ENCODE measurements at regions not wholly inside any gene's neighbourhood (a gene's known extent, or its start where the extent isn't known, plus 50 kb on each side); places are given as distances from the start of the nearest gene placed in this dataset.

- TF ChIP-seq, protein P1, sequence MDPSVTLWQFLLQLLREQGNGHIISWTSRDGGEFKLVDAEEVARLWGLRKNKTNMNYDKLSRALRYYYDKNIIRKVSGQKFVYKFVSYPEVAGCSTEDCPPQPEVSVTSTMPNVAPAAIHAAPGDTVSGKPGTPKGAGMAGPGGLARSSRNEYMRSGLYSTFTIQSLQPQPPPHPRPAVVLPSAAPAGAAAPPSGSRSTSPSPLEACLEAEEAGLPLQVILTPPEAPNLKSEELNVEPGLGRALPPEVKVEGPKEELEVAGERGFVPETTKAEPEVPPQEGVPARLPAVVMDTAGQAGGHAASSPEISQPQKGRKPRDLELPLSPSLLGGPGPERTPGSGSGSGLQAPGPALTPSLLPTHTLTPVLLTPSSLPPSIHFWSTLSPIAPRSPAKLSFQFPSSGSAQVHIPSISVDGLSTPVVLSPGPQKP (IDR thresholded peaks at IDR 0.05; ENCODE audit: borderline replicate concordance, low read depth, low read length): no peak
- no peak for TF ChIP-seq RFX5 (IDR thresholded peaks at IDR 0.05; ENCODE audit: low read depth, low read length)
- no peak for TF ChIP-seq POLR2A (IDR thresholded peaks at IDR 0.05; ENCODE audit: low read depth, low read length)
- no peak for TF ChIP-seq RAD21 (IDR thresholded peaks at IDR 0.05; ENCODE audit: low read length)
- TF ChIP-seq MAFK (IDR thresholded peaks at IDR 0.05; ENCODE audit: low read depth, low read length): no peak
- TF ChIP-seq SMC3 (IDR thresholded peaks at IDR 0.05; ENCODE audit: low read depth, low read length): no peak
- no peak for TF ChIP-seq MAZ (IDR thresholded peaks at IDR 0.05; ENCODE audit: borderline replicate concordance, low read depth, low read length)
- TF ChIP-seq, protein P2, sequence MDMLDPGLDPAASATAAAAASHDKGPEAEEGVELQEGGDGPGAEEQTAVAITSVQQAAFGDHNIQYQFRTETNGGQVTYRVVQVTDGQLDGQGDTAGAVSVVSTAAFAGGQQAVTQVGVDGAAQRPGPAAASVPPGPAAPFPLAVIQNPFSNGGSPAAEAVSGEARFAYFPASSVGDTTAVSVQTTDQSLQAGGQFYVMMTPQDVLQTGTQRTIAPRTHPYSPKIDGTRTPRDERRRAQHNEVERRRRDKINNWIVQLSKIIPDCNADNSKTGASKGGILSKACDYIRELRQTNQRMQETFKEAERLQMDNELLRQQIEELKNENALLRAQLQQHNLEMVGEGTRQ (IDR thresholded peaks at IDR 0.05; ENCODE audit: low read depth, low read length): no peak
- no peak for TF ChIP-seq NFE2L2 (IDR thresholded peaks at IDR 0.05; ENCODE audit: low read depth, low read length)
- TF ChIP-seq FOS (IDR thresholded peaks at IDR 0.05; ENCODE audit: low read depth, low read length): no peak
- no peak for TF ChIP-seq CEBPB (IDR thresholded peaks at IDR 0.05; ENCODE audit: low read depth, low read length)
- TF ChIP-seq MXI1 (IDR thresholded peaks at IDR 0.05; ENCODE audit: borderline replicate concordance, low read depth, low read length): no peak
- TF ChIP-seq, protein P3, sequence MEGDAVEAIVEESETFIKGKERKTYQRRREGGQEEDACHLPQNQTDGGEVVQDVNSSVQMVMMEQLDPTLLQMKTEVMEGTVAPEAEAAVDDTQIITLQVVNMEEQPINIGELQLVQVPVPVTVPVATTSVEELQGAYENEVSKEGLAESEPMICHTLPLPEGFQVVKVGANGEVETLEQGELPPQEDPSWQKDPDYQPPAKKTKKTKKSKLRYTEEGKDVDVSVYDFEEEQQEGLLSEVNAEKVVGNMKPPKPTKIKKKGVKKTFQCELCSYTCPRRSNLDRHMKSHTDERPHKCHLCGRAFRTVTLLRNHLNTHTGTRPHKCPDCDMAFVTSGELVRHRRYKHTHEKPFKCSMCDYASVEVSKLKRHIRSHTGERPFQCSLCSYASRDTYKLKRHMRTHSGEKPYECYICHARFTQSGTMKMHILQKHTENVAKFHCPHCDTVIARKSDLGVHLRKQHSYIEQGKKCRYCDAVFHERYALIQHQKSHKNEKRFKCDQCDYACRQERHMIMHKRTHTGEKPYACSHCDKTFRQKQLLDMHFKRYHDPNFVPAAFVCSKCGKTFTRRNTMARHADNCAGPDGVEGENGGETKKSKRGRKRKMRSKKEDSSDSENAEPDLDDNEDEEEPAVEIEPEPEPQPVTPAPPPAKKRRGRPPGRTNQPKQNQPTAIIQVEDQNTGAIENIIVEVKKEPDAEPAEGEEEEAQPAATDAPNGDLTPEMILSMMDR (conservative IDR thresholded peaks at IDR 0.05; ENCODE audit: low read depth, low read length): no peak
- Histone ChIP-seq H3K18ac (ENCODE audit: low read depth, low read length) (no peak overlapping the region), H3K56ac (ENCODE audit: extremely low read depth, insufficient read depth, low read length) (no peak overlapping the region), H3K27me3 (ENCODE audit: control insufficient read depth, insufficient read depth, low read length) (no peaks in the 10 kb centered on the region), H2BK20ac (ENCODE audit: low read depth, low read length) (no peak overlapping the region), H3K9me1 (ENCODE audit: insufficient read depth, low read length) (no peaks in the 10 kb centered on the region), H3K9me3 (ENCODE audit: control insufficient read depth, insufficient read depth, low read length) (no peaks in the 10 kb centered on the region), H2BK120ac (ENCODE audit: low read depth, low read length) (no peak overlapping the region), H3K79me1 (ENCODE audit: low read depth in 1 of 2, low read length in 2 of 2) (no peaks in the 10 kb centered on the region), H3K23ac (ENCODE audit: low read depth, low read length) (no peak overlapping the region), H2BK15ac (ENCODE audit: low read depth, low read length) (no peak overlapping the region), H4K5ac (ENCODE audit: low read depth, low read length) (no peak overlapping the region), H2AFZ (replicated peaks; ENCODE audit: low read length, poor library complexity) (no peak overlapping the region), H3K4me3 (ENCODE audit: insufficient read depth, low read depth, low read length) (no peak overlapping the region), H4K8ac (ENCODE audit: low read depth in 2 of 2, low read length in 2 of 2) (no peak overlapping the region), H2BK5ac (ENCODE audit: low read depth, low read length, poor library complexity, severe bottlenecking) (no peak overlapping the region), H2AK5ac (ENCODE audit: low read depth, low read length) (no peak overlapping the region), H3K4me1 (ENCODE audit: control insufficient read depth, insufficient read depth, low read length) (no peaks in the 10 kb centered on the region), H3K4ac (ENCODE audit: low read depth, low read length) (no peak overlapping the region), H4K20me1 (ENCODE audit: insufficient read depth, low read length) (no peaks in the 10 kb centered on the region), H3K14ac (replicated peaks; ENCODE audit: low read depth, low read length) (no peak overlapping the region), H3K9ac (ENCODE audit: low read depth, low read length) (no peak overlapping the region), H2AK9ac (replicated peaks; ENCODE audit: low read depth, low read length, poor library complexity) (no peak overlapping the region), H3K36me3 (ENCODE audit: control insufficient read depth, insufficient read depth, low read length) (no peaks in the 10 kb centered on the region), H3K4me2 (ENCODE audit: low read depth, low read length) (no peak overlapping the region), H3K27ac (ENCODE audit: insufficient read depth, low read length) (no peak overlapping the region), H4K91ac (ENCODE audit: insufficient read depth, low read depth, low read length) (no peak overlapping the region)
- in situ Hi-C loops (cut with MboI; ENCODE audit: low sequenced_read_pairs) (no loop called here), dilution Hi-C loops (cut with HindIII; ENCODE audit: low sequenced_read_pairs, unreplicated experiment) (no loop called here), intact Hi-C loops (cut with micrococcal nuclease) (no loop called here)
- POLR2A ChIA-PET (ENCODE audit: unreplicated experiment): no interaction called here
- WGBS, 2 experiments (ENCODE audit: extremely low coverage in 2 of 2, insufficient read length in 1 of 2): no CpG with 5 or more reads among the region's 2 CpGs
- BruUV-seq (replicated peaks): no TSS peak
- no peak for DNase-seq
- CTCF ChIA-PET: no interaction called here
- ATAC-seq (ENCODE audit: low read depth): no peak
Measured at GRCh38 chr13:80475718-80476117, 134.8 kb upstream of the SPRY2 start.

All from IMR-90 (cell line).